ENCODE measurements at regions not wholly inside any gene's neighbourhood (a gene's known extent, or its start where the extent isn't known, plus 50 kb on each side); places are given as distances from the start of the nearest gene placed in this dataset.

DNA sequence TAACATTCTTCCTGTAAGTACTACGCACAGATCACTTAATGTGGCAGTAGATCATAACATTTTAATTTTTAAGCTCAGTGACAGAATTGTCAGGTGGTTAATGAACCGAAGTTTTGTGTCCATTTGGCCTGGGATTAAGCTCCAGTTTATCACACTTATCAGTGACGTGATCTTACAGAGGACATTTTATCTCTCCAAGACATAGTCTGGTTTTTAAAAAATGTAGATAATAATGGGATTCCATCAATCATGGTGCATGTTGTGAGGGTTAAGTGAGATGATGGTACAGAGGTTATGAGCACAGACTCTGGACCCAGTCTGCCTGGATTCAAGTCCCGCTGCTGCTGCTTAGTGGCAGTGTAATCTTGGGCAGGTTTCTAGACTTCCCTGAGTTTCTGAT is 66.0 kb upstream of the ZFAND5 start:
- DNase-seq (ENCODE audit: low read depth) = no peak

DNA sequence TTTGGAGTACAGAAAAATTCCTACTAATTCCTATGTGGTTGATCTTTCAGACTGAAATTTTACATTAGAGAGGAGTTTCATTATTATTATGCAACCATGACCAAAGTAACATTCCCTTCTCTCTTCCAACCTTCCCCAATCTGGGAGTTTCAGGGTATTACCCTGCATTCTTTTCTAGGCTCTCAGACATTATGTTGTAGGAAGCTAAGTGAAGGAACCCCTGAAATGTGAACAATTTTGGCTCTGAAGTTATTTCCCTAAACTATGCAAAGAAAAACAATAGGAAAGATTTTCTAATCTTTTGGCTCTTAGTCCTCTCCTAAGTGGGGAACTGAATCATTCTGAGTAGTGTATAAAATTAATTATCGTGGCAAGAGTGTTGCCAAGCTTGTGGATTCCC is 63.3 kb upstream of the ZFAND5 start:
- no peak for DNase-seq (ENCODE audit: low read depth)

GRCh38 chr9:72427801-72428200 is 62.8 kb upstream of the ZFAND5 start:
- DNase-seq (ENCODE audit: low read depth) = no peak

DNA sequence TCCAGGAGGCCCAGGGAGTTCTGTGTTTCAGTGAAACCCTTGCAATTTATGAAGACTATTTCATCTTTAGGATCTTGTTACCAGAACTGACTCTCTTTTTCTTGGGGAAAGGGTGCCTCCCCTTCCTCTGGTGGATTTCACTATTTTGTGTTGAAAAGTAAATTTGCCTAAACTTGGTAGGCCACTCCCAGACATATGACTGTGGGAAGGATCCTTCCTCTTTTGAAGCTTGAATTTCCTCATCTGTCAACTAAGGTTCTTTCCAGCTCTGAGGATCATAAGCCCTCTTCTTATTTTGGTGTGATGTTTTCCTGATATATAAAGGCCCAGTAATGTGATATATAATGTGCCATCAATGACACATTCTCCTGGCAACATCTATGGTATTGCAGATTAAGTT is 59.1 kb upstream of the ZFAND5 start:
- no peak for DNase-seq (ENCODE audit: low read depth)

DNA sequence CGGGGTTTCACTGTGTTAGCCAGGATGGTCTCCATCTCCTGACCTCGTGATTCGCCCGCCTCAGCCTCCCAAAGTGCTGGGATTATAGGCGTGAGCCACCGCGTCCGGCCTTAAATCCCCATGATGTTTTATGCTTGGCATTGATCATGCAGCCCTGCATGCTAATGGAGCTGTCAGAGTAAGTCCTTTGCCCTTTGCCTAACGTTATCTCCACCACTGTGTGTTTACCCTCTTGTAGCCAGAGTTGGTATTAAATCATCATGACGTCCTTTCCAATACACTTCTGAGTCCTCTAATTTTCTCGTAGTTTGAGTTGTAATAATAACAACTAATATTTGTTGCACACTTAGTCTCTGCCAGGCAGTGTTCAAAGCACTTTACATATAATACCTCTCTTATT is 57.2 kb upstream of the ZFAND5 start:
- no peak for DNase-seq (ENCODE audit: low read depth)

- DNase-seq (ENCODE audit: low read depth) = no peak
These were observed 55.8 kb upstream of the ZFAND5 start for GRCh38 chr9:72420783-72421182.

GRCh38 chr9:72415948-72416347 is 50.9 kb upstream of the ZFAND5 start:
- no peak for DNase-seq (ENCODE audit: low read depth)

DNA sequence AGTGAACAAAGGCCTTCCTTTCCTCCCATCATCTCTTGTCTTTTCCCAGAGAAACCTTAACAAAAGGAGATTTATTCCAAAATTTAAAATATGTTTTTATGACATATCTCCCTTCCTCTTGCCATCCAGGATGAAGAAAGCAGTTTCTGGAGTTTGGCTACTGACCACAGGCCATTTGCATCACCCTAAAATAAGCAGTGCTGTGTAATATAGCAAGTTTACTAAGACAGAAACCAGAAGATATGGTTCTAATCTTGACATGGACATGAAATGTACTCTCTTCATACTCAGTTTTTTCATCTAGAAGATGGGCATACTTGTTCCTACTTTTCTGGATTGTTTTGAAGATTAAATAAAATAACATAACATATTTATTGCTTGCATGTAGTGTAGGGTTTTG is 50.2 kb upstream of the ZFAND5 start:
- no peak for DNase-seq (ENCODE audit: low read depth)

All from activated T-cell treated with anti-CD3 and anti-CD28 coated beads for 24 hours (primary cell).